ENCODE measurements at regions not wholly inside any gene's neighbourhood (a gene's known extent, or its start where the extent isn't known, plus 50 kb on each side); places are given as distances from the start of the nearest gene placed in this dataset.
"Not testable (repeated sequence)": the region's sequence is repeated elsewhere in the genome, so short reads cannot be mapped to it uniquely, and the experiment has no call there.

- no peaks in the 10 kb centered on the region for H4K20me1 ChIP-seq (ENCODE audit: insufficient read depth)
These were observed 146.6 kb downstream of the EXOC5 start for GRCh38 chr14:57122129-57122528.

GRCh38 chr14:57112072-57112807, 156.5 kb downstream of the EXOC5 start:
- not testable (repeated sequence) for H3K27ac ChIP-seq (ENCODE audit: low read length); H3F3A ChIP-seq (ENCODE audit: insufficient read depth, low read length, poor library complexity, severe bottlenecking); H3K79me2 ChIP-seq (replicated peaks; ENCODE audit: insufficient read depth, low read length); H3K36me3 ChIP-seq (ENCODE audit: insufficient read depth, low read length); H3K27me3 ChIP-seq (ENCODE audit: insufficient read depth, low read depth, low read length); H3K9me3 ChIP-seq (ENCODE audit: low read length); H4K20me1 ChIP-seq (ENCODE audit: insufficient read depth); H3K9ac ChIP-seq (ENCODE audit: low read length); H3K4me2 ChIP-seq (ENCODE audit: low read length); H2AFZ ChIP-seq (ENCODE audit: low read depth, low read length); H3K9me2 ChIP-seq (ENCODE audit: insufficient read depth, low read length); H3K4me3 ChIP-seq (ENCODE audit: low read length)

More at GRCh38 chr14:57122129-57122528, 146.6 kb downstream of the EXOC5 start:
- Histone ChIP-seq H3F3A (ENCODE audit: insufficient read depth, low read length, poor library complexity, severe bottlenecking) (no peaks in the 10 kb centered on the region), H3K9me3 (ENCODE audit: low read length) (no peaks in the 10 kb centered on the region), H3K27ac (ENCODE audit: low read length) (no peak overlapping the region), H3K27me3 (ENCODE audit: insufficient read depth, low read depth, low read length) (no peaks in the 10 kb centered on the region), H3K4me3 (ENCODE audit: low read length) (no peak overlapping the region), H3K9ac (ENCODE audit: low read length) (no peak overlapping the region), H3K79me2 (replicated peaks; ENCODE audit: insufficient read depth, low read length) (no peaks in the 10 kb centered on the region), H3K9me2 (ENCODE audit: insufficient read depth, low read length) (no peaks in the 10 kb centered on the region), H2AFZ (ENCODE audit: low read depth, low read length) (no peak overlapping the region), H3K36me3 (ENCODE audit: insufficient read depth, low read length) (no peaks in the 10 kb centered on the region), H3K4me2 (ENCODE audit: low read length) (no peak overlapping the region)
- TF ChIP-seq MXI1 (conservative IDR thresholded peaks at IDR 0.05; ENCODE audit: poor library complexity, severe bottlenecking), result no peak
- no peak for TF ChIP-seq EP300 (conservative IDR thresholded peaks at IDR 0.05; ENCODE audit: poor library complexity, severe bottlenecking)
- TF ChIP-seq RAD21 (conservative IDR thresholded peaks at IDR 0.05), result no peak
- TF ChIP-seq CTCF (IDR thresholded peaks at IDR 0.05; ENCODE audit: poor library complexity, severe bottlenecking), result no peak
- TF ChIP-seq EZH2 (IDR thresholded peaks at IDR 0.05; ENCODE audit: borderline replicate concordance, insufficient read depth, low read length, poor library complexity, severe bottlenecking), result no peak
- no peak for TF ChIP-seq POLR2AphosphoS5 (IDR thresholded peaks at IDR 0.05)
- no peak for TF ChIP-seq SMC3 (conservative IDR thresholded peaks at IDR 0.05; ENCODE audit: poor library complexity)
- TF ChIP-seq REST (IDR thresholded peaks at IDR 0.05; ENCODE audit: borderline replicate concordance), result no peak
- no peak for TF ChIP-seq TAF1 (IDR thresholded peaks at IDR 0.05; ENCODE audit: low read depth)

- not testable (repeated sequence) for H3K36me3 ChIP-seq (ENCODE audit: insufficient read depth, low read length); H3K4me2 ChIP-seq (ENCODE audit: low read length); H3K27me3 ChIP-seq (ENCODE audit: insufficient read depth, low read depth, low read length); H3K9ac ChIP-seq (ENCODE audit: low read length); H3K9me3 ChIP-seq (ENCODE audit: low read length); H3F3A ChIP-seq (ENCODE audit: insufficient read depth, low read length, poor library complexity, severe bottlenecking); H4K20me1 ChIP-seq (ENCODE audit: insufficient read depth); H3K27ac ChIP-seq (ENCODE audit: low read length); H3K9me2 ChIP-seq (ENCODE audit: insufficient read depth, low read length); H2AFZ ChIP-seq (ENCODE audit: low read depth, low read length); H3K4me3 ChIP-seq (ENCODE audit: low read length); H3K79me2 ChIP-seq (replicated peaks; ENCODE audit: insufficient read depth, low read length)
These were observed 158.3 kb downstream of the EXOC5 start for GRCh38 chr14:57110411-57110810.

Data from neural cell (in vitro differentiated cells).